ENCODE measurements at regions not wholly inside any gene's neighbourhood (a gene's known extent, or its start where the extent isn't known, plus 50 kb on each side); places are given as distances from the start of the nearest gene placed in this dataset.

- H3K36me3 Mint-ChIP-seq (ENCODE audit: low read depth), result no peaks in the 10 kb centered on the region
- no peak for TF ChIP-seq CTCF (IDR thresholded peaks at IDR 0.05; ENCODE audit: unreplicated experiment in 3 of 3)
- H3K4me1 Mint-ChIP-seq, result no peaks in the 10 kb centered on the region
- no peaks in the 10 kb centered on the region for H3K27me3 Mint-ChIP-seq (ENCODE audit: low read depth)
- no peak overlapping the region for H3K27ac Mint-ChIP-seq
- H3K9me3 Mint-ChIP-seq, result peaks cover 27% of the 10 kb centered on the region
- H3K4me3 Mint-ChIP-seq, result no peak overlapping the region
These were observed 338.7 kb downstream of the CPS1 start for GRCh38 chr2:210895132-210895531.

DNA sequence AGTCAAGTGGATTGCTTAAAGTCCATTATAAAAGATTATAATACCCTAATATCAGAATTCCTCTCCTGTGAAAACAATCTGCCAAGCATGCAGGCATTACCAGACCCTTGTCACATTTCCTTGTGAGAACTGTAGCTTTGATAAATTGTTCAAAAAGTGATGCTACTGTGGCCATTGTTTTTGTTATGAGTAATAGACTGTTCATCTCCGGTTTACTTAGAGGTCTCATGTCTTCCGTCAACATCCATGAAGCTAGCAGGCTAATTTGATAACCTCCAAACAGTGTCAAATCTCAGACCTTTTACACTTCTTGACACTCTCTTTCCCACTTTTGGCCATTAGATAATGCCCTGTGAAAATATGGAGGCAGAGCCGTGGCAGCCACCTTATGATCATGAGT, 342.7 kb downstream of the CPS1 start:
- TF ChIP-seq CTCF (IDR thresholded peaks at IDR 0.05; ENCODE audit: unreplicated experiment in 3 of 3), result no peak
- Mint-ChIP-seq H3K27me3 (ENCODE audit: low read depth) (no peaks in the 10 kb centered on the region), H3K4me3 (no peak overlapping the region), H3K27ac (no peak overlapping the region), H3K4me1 (no peaks in the 10 kb centered on the region), H3K36me3 (ENCODE audit: low read depth) (no peaks in the 10 kb centered on the region), H3K9me3 (peaks cover 4% of the 10 kb centered on the region)

GRCh38 chr2:210901326-210901725, 344.9 kb downstream of the CPS1 start:
- H3K4me3 Mint-ChIP-seq, result no peak overlapping the region
- no peak for TF ChIP-seq CTCF (IDR thresholded peaks at IDR 0.05; ENCODE audit: unreplicated experiment in 3 of 3)
- H3K4me1 Mint-ChIP-seq, result no peaks in the 10 kb centered on the region
- no peaks in the 10 kb centered on the region for H3K36me3 Mint-ChIP-seq (ENCODE audit: low read depth)
- no peaks in the 10 kb centered on the region for H3K9me3 Mint-ChIP-seq
- H3K27ac Mint-ChIP-seq, result no peak overlapping the region
- no peaks in the 10 kb centered on the region for H3K27me3 Mint-ChIP-seq (ENCODE audit: low read depth)

DNA sequence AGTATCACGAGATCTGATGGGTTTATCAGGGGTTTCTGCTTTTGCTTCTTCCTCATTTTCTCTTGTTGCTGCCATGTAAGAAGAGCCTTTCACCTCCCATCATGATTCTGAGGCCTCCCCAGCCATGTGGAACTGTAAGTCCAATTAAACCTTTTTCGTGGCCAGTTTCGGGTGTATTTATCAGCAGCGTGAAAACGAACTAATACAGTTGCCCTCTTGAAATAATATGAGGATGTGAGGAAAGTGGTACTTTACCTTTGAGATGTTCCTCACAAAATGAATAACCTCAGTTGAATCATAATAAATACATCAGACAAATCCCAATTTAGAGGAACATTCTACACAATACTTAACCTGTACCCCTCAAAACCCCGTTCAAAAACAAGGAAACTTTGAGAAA, 356.4 kb downstream of the CPS1 start:
- Mint-ChIP-seq H3K4me1 (peaks cover 19% of the 10 kb centered on the region), H3K36me3 (ENCODE audit: low read depth) (no peaks in the 10 kb centered on the region), H3K27me3 (ENCODE audit: low read depth) (no peaks in the 10 kb centered on the region), H3K9me3 (peaks cover 3% of the 10 kb centered on the region), H3K4me3 (no peak overlapping the region), H3K27ac (no peak overlapping the region)
- TF ChIP-seq CTCF (IDR thresholded peaks at IDR 0.05; ENCODE audit: unreplicated experiment in 3 of 3), result no peak

GRCh38 chr2:210913461-210913860, 357.1 kb downstream of the CPS1 start:
- Mint-ChIP-seq H3K27ac (no peak overlapping the region), H3K27me3 (ENCODE audit: low read depth) (no peaks in the 10 kb centered on the region), H3K36me3 (ENCODE audit: low read depth) (no peaks in the 10 kb centered on the region), H3K4me3 (no peak overlapping the region), H3K4me1 (peaks cover 19% of the 10 kb centered on the region), H3K9me3 (no peaks in the 10 kb centered on the region)
- TF ChIP-seq CTCF (IDR thresholded peaks at IDR 0.05; ENCODE audit: unreplicated experiment in 3 of 3), result no peak

GRCh38 chr2:210915912-210916311, 359.5 kb downstream of the CPS1 start:
- no peaks in the 10 kb centered on the region for H3K9me3 Mint-ChIP-seq
- no peak overlapping the region for H3K4me3 Mint-ChIP-seq
- H3K27me3 Mint-ChIP-seq (ENCODE audit: low read depth), result no peaks in the 10 kb centered on the region
- no peak overlapping the region for H3K27ac Mint-ChIP-seq
- no peaks in the 10 kb centered on the region for H3K36me3 Mint-ChIP-seq (ENCODE audit: low read depth)
- TF ChIP-seq CTCF (IDR thresholded peaks at IDR 0.05; ENCODE audit: unreplicated experiment in 3 of 3), result no peak
- peaks cover 19% of the 10 kb centered on the region for H3K4me1 Mint-ChIP-seq
